ENCODE measurements at regions not wholly inside any gene's neighbourhood (a gene's known extent, or its start where the extent isn't known, plus 50 kb on each side); places are given as distances from the start of the nearest gene placed in this dataset.

DNA sequence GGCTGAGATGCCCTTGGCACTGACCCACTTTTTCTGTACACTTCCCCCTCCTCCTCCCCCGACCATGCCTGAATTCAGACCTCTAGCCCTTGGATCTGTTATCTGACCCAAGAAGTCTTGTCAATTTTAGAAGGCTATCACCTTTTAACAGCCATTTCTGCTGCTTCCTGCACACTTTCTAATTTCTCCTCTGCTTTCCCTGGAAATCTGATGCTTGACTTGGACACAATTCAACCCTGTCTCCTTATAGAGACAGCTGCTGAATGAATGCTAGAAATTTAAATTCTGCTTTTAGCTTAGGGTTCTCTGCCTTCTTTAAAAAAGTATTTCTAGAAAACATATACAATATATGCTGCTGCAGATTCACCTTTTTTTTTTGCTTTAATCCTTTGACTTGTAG lies 417.9 kb upstream of the KLF6 start:
- DNase-seq (ENCODE audit: low read depth in 2 of 2) = peak in 1 of 2 donors; percentile 48

DNA sequence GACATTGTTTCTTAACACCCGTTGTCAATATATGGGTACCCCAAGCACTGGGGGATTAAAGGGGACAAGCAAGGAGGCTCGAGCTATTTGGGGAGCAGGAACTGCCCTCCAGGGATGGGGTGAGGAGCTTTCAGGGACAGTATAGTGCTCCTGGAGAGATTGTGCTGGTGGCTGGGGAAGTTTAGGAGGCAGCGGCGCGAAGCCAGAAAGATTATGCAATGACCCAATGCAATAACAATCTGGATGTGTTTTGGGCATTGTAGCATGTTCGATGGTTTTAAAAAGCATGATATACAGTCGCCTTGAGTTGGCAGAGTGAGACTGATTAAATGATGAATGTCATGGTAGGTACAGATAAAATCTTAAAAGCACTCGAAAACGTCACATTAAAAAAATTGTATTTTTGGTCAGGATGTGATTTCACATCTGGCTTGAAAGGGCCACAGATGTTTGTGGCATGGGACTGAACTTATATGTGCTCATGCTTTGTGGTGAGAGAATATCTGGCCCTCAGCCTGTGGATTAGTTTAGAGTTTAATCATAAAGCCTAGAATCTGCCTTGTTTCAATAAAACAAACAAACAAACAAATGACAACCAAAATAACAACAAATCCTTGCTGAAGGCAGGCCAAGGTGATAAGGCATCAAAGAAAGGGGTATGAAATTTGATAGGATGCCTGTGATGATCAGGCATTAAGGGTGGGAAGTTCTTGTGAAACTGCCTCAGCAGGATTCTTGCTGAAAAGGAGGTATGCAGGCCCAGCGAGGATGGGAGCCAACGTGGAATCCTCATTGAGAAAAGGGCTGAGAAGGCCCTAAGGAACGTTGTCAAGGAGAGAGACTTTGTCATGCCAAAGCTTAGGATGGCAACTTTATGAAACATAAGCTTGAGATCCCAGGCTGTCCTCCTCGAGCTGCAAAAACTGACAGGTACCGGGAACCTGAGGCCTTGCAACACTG lies 417.1 kb upstream of the KLF6 start:
- DNase-seq (ENCODE audit: low read depth in 2 of 2) = no peak

DNA sequence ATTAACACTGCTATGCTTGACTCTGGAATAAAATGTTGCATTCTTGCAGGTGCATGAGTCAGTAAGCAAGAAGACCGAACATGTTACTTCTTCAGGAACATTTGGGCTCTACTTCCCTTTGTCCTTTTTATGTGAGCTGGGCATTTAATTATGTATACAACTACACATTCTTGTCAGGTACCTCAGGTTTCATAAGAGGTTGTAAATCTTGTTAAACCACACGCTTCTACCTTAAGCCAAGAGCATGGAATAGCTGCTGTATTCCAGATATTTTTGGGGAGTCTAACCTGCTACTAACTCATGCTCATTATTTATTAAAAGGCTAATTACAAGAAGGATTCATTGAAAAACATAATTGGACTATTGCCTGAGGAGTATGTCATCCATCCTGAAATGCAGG lies 414.2 kb upstream of the KLF6 start:
- no peak for DNase-seq (ENCODE audit: low read depth in 2 of 2)

DNA sequence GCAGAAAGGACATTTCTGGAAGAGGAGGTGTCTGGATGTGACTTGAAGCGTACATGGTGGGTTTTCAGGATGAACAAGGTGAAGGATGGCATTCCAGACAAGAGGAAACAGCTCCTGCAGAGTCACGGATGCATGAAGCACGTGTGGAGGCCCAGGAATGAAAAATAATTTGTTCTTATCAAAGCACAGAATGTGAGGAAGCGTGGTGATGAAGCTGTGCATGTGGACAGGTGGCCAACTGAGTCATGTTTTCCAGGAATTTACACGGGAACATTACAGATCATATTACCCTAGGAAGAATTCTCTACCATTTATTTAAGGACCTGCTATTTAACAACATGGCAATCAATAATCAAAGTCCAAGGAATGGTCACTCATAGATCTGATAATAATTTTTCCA lies 413.2 kb upstream of the KLF6 start:
- DNase-seq (ENCODE audit: low read depth in 2 of 2) = peak in 1 of 2 donors; percentile 20

DNA sequence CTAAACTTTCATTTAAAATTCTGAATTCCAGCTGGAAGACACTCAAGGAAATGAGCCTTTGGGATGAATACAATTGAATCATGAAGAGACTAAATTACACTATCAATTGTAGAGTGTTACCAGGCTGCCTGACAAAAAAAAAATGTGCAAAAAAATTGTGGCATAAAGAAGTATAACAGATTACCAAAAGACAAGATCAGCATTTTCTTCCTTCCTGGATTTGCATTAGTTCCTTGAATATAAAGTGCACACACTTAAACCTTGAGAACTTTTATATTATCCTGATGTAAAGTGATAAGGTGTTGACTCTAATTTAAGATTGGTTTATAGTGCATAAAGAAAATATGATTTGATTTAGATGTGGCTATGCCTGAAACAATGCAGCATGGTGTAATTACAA lies 412.7 kb upstream of the KLF6 start:
- no peak for DNase-seq (ENCODE audit: low read depth in 2 of 2)

DNA sequence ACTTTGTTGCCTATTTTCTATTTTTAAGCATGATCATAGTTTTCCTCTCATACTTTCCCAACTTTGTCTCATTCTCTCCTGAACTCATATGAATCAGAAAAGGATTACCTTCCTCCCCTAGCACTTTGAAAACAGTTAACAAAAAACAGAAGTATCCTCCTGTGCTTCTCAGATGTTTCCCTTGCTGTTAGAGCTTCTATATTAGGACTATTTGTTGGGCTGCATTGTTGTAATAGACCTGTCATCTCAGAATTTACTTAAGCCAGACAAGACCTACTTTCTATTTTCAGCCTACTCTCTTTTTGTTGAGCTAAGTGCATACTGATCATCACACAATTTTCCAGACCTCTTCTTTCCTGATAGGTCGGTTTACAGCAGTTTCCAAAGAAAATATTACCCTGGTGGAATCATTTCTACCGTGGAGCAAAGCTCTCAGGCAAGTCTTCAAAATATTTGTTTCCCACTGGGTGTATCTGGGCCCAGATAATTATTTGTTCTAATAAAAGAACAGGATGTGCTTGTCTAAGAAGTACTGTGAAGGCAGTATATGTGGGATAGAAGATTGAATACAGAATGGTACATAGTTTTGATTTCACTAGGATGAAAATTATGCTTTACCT lies 411.9 kb upstream of the KLF6 start:
- DNase-seq (ENCODE audit: low read depth in 2 of 2) = peak in 1 of 2 donors; percentile 33

DNA sequence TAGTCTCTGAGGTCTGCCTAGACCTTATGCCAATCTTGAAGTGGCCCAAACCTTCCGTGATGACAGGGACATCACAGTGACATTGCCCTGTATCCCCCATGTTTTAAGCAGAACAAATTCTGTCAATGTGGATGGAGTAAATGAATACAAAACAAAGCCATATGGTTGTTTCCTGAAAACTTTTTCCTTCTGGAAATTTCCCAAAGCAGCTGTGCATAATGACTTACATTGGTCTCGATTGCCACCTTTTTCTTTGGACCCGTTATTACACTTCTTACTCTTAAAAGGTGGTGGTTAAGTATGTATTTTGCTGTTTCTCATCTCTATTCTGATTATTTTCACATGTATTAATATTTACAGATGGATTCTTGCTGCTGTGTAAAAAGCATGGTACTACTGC lies 411.2 kb upstream of the KLF6 start:
- no peak for DNase-seq (ENCODE audit: low read depth in 2 of 2)

DNA sequence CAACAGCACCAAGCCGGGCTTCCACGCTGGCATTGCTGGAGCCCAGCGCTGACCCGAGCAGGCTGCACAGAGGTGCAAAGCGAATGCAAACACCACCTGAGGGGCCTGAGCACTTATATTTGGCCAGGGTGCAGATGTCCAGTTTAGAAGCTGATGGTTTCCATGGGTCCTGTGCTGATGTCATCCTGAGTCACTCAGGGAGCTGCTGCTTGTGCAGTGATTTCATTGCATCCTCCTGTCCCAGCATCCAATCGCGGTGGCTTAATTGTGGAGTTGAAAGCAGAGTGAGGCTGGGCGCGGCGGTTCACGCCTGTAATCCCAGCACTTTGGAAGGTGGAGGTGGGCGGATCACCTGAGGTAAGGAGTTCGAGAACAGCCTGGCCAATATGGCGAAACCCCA lies 410.2 kb upstream of the KLF6 start:
- DNase-seq (ENCODE audit: low read depth in 2 of 2) = no peak

DNA sequence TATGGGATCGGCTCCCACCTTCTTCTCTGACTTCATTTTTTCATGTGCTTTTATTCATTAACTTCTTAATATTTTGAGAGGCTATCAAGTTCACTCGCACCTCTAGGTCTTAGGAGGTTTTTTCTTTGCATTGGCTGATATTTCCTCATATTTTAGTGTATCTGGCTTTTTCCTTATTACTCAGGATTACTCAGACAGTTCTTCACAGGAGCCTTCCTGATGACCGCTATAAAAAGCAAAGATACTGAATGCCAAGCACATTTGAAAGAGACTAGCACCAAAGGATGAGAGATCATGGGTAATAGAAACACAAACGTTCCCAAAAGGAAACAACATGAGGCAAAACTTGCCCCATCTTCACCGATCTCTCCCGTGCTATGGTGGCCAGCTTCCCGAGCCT lies 409.2 kb upstream of the KLF6 start:
- no peak for DNase-seq (ENCODE audit: low read depth in 2 of 2)

DNA sequence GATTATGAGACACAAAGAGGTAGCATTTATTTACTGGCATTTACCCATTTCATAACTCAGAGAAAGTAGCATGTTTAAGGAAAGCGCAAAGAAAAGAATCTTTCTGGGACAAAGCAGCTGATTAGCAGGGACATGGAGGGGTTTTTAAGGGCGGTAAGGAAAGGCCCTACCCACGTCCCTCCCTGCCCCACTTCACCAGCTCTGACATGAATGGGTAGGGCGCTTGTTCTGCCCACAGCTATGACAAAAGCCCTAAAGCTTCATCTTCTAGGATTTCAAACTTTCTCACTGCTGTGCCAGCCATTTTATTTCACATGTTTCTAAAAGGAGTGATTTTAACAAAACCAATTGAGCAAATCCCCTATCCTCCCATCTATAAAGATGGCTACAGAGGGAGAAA lies 406.9 kb upstream of the KLF6 start:
- no peak for DNase-seq (ENCODE audit: low read depth in 2 of 2)

DNA sequence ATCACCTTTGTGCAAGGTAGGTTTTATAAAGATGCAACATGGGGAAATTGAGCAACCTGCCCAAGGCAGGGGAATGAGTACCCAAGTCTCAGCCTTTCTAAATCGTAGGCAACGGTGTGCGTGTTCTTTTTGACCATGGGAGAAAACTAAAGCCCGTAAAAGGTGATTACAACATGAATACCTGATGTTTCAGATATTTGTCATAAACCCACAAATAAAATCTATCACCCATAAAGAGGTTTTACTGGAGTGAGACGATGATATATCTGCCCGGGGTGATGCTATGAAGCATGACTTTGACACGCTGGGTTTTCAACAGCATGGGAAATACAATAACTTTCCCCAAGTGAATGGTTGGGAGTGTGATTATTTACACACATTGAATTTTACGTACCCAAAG lies 406.3 kb upstream of the KLF6 start:
- no peak for DNase-seq (ENCODE audit: low read depth in 2 of 2)

DNA sequence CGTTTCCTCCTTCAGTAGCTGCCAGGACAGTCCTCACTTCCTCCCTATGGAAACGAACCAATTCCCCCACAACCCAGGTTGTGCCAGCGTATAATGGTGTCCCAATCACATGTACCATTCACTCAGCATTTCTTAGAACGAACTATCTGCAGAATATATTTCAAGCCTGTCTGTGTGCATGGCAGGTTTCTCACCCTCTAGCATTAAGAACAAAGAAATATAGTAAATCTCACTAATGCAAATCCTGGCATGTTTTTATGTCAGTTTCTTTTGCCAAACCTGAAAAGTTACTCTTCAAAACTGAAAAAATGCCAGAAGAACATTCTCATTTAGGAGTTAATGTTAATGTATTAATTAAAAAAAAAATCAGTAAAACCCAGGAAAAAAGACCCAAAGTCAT lies 405.9 kb upstream of the KLF6 start:
- no peak for DNase-seq (ENCODE audit: low read depth in 2 of 2)

DNA sequence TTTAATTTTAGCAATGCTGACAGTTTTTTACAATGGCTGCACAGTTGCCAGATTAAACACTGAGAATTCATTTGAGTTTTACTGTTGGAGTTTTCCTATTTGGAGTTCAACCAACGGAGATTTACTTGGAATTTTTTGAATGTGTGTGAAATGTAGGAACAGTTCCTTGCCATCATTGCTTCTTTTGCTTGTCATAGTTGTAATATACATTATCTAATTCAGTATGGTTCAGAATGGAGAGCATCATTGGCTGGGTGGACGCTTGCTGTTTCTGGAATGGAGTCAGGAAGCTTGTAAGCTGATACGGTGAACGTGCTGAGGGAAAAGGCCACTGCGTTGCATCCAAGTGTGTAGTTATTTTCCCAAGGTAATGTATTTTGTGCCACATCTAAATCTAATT lies 404.3 kb upstream of the KLF6 start:
- no peak for DNase-seq (ENCODE audit: low read depth in 2 of 2)

DNA sequence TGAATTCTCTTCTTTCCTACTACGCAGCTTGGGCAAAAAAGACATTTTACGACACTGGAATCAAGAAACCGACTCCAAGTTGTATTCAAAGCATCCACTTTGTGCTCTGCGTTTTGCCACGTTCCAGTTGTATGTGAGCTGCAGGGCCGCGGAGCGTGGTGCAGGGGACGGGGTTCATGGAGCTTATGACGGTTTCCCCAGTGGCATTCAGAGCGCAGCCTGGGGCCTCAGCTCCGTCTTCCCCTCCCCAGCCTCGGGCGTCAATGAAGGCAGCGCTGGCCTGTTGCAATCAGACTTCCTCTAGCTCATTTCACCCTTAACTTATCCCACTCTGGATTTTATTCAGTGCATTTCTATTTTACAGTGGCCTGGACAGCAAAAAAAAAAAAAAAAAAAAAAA lies 403.4 kb upstream of the KLF6 start:
- DNase-seq (ENCODE audit: low read depth in 2 of 2) = no peak

DNA sequence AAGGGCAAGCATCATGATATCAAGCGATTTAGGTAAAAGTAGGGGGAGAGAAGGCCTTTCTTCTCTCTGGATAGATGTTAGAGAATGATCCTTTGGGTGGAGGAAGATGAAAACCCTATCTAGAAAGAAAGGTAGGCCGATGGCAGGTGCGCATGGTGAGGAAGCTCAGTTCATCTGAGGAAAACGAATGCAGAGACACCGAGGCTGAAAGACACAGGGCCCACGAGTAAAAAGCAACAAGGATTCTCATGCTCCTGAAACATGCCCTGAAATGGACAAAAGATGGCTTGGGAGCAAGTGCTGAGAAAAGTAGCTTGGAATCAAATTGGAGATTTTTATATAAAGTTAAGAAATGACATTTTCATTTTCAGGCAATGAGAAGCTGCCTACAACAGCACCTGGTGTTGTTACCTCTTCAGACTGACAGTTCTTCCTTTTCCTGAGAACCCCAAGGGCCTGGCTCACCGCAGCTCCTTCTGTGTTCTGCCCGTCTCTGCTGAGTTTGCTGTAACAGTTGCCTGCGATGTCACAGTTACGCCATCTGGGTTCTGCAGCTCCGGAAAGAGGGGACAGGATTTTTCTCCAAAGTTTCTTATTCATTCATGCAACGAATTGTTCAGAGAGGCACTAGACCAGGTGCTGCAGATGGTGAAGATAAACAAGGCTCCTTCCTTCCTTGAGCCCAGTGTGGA lies 402.0 kb upstream of the KLF6 start:
- no peak for DNase-seq (ENCODE audit: low read depth in 2 of 2)

DNA sequence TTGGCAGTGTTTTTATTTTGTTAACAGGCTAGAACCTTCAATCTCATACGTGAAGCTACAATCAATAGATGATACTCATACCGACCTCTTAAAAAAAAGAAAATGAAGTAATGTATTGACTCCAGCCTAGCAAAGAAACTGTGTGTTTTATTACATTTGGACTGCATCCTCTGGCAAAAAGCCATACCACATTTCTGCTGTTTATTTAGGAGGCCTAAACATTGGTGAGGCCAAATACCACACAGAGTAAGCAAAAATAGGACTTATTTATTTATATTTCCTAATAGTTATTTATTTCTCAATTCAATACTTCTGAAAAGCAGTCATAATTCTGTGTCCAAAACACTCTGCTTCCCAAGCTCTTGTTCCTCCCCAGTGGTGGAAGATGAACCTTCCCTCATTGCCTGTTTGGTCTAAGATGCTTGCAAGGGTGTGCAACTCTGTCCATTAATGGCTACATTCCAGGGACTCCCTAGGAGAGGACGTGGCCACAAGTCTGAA lies 398.8 kb upstream of the KLF6 start:
- DNase-seq (ENCODE audit: low read depth in 2 of 2) = peak; percentile 47 to 72

DNA sequence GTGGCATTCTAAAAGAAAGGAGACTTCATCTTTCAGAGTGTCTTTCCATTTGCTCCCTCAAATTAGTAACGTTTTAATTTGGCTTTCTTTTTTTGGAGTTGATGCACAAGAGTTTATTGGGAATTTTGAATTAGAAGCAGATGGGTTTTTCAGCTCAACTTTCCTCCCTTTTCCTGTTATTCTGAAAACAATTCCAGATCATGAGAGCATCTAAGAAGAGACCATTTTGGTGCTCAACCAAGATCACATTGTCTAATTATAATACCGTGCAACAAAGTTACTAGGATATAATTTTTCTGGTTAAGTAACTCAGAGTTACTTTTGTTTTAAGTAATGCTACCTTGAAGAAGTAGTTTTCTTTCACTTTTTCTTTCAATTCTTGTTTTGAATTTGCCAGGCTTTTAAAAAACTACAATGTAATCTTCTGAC lies 396.6 kb upstream of the KLF6 start:
- no peak for DNase-seq (ENCODE audit: low read depth in 2 of 2)

DNA sequence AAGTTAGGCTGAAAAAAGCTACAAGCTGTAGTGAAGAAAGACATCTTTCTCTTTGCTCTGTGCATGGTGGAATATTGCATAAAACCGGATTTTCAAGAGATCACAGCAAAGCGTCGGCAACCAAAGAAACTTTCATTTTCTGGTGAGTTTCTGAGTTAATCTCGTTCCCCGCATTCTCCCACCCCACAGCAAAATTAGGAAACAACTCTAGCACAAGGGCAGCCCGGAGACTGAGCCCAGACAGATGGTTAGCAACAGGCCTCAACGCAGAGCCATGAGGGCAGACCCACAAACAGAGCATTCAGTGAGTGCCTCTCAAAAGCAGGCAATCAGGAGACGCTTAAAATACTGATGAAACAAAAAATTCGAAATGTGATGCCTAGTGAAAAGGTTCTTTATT lies 396.1 kb upstream of the KLF6 start:
- no peak for DNase-seq (ENCODE audit: low read depth in 2 of 2)

DNA sequence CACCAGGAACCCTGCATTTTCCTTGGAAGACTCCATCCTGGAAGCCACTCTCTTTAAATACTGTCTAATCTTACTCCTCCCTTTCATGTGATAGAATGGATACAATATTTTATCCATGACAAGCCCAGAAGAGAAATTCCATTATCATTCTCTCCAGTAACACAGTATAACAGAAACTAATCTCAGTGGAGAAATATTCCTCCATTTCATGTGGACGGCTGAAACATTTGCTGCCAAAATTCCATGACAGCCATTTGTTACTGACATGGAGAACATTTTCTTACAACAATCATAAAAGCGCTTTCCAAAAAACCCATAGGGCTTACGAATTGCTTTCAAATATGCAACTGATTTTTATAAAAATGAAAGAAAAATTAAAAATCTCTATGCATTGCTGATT lies 392.8 kb upstream of the KLF6 start:
- DNase-seq (ENCODE audit: low read depth in 2 of 2) = no peak

DNA sequence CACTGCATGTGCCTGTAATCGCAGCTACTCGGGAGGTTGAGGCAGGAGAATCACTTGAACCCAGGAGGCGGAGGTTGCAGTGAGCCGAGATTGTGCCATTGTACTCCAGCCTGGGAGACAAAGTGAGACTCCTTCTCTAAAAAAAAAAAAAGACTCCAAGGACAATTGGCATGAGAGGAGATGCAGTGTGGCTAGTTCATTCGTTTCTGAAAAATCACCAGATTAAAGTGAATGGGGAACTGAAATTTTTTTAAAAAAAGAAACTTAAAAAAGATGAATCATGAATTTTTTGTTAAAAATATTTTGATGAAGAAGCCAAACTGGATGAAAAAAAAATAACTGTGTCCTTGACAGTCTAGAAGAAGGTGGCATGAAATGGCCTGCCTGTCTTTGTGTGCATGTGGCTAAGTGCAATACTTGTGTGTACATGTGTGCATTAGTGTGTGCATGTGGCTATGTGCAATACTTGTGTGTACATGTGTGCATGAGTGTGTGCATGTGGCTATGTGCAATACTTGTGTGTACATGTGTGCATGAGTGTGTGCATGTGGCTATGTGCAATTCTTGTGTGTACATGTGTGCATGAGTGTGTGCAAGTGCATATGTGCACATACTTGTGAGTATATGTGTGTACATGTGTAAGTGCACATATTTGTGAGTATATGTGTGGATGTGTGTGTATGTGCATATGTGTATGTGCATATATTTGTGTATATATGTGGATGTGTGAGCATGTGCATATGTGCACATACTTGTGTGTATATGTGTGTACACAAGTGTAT lies 391.7 kb upstream of the KLF6 start:
- no peak for DNase-seq (ENCODE audit: low read depth in 2 of 2)

DNA sequence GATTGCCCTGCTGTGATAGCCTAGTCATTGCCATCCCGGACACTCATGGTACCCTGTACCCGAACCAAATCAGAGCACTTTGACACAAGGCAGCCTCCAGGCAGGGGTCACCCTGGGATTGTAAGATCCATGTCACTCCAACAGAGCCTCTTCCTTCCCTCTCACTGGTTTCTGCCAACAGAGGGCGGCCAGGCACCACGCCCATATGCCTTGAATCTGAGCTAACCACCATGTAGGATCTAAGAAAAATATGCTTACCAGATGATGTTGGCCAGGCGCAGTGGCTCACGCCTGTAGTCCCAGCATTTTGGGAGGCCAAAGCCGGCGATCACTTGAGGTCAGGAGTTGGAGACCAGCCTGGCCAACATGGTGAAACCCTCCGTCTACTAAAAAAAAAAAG lies 389.2 kb upstream of the KLF6 start:
- peak in 1 of 2 donors; percentile 14 for DNase-seq (ENCODE audit: low read depth in 2 of 2)

All from dermis microvascular lymphatic vessel endothelial cell (primary cell).